ENCODE measurements at regions not wholly inside any gene's neighbourhood (a gene's known extent, or its start where the extent isn't known, plus 50 kb on each side); places are given as distances from the start of the nearest gene placed in this dataset.

DNA sequence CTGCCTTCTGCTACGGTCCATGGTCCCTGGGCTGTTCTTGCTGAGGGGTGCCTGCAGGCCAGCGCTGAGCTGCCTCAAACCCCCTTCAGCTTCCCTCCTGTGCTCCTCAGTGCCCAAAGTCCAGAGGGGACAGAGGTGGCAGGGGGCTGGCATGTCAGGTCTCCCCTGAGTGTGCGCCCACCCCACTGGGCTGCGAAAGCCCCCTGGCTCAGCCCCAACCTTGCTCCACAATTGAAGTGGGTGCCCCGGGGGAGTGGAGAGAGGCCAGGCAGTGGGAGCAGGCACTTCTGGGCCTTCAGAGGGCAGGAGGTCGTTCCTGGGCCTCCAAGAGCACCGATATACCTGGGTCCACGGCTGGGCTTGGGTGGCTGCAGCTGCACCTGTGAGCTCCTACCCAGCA, 548.7 kb upstream of the FAM98A start:
- TF ChIP-seq, protein P1, sequence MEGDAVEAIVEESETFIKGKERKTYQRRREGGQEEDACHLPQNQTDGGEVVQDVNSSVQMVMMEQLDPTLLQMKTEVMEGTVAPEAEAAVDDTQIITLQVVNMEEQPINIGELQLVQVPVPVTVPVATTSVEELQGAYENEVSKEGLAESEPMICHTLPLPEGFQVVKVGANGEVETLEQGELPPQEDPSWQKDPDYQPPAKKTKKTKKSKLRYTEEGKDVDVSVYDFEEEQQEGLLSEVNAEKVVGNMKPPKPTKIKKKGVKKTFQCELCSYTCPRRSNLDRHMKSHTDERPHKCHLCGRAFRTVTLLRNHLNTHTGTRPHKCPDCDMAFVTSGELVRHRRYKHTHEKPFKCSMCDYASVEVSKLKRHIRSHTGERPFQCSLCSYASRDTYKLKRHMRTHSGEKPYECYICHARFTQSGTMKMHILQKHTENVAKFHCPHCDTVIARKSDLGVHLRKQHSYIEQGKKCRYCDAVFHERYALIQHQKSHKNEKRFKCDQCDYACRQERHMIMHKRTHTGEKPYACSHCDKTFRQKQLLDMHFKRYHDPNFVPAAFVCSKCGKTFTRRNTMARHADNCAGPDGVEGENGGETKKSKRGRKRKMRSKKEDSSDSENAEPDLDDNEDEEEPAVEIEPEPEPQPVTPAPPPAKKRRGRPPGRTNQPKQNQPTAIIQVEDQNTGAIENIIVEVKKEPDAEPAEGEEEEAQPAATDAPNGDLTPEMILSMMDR (IDR thresholded peaks at IDR 0.05; ENCODE audit: insufficient read depth, low read length, poor library complexity, severe bottlenecking) = no peak
- no peak for TF ChIP-seq EZH2phosphoT487 (conservative IDR thresholded peaks at IDR 0.05; ENCODE audit: low read length)

All from SU-DHL-6 (cell line).